AG10803 (cell line): ENCODE measurements at regions not wholly inside any gene's neighbourhood (a gene's known extent, or its start where the extent isn't known, plus 50 kb on each side); places are given as distances from the start of the nearest gene placed in this dataset.
"Not testable (repeated sequence)": the region's sequence is repeated elsewhere in the genome, so short reads cannot be mapped to it uniquely, and the experiment has no call there.

ENCODE experiments used
- DNase-seq: peaks from one replicate; pipeline ENCODE4 v3.0.0; 2010; ENCODE audit warnings: low read depth
- H3K4me3 ChIP-seq: 2 replicates; pipeline ENCODE4 v1.5.1; 2011; ENCODE audit warnings: mild to moderate bottlenecking, low read length, control low read depth
- TF ChIP-seq, protein P1 (sequence below): conservative IDR thresholded peaks from 2 replicates; pipeline ENCODE4 v1.5.1; 2011; ENCODE audit warnings: mild to moderate bottlenecking, low read length, control low read depth, inconsistent platforms

GRCh38 chr12:39671898-39672875 lies 52.6 kb upstream of the ABCD2 start:
- H3K4me3 ChIP-seq: no peak overlapping the region
- DNase-seq: no peak
- TF ChIP-seq, protein P1, sequence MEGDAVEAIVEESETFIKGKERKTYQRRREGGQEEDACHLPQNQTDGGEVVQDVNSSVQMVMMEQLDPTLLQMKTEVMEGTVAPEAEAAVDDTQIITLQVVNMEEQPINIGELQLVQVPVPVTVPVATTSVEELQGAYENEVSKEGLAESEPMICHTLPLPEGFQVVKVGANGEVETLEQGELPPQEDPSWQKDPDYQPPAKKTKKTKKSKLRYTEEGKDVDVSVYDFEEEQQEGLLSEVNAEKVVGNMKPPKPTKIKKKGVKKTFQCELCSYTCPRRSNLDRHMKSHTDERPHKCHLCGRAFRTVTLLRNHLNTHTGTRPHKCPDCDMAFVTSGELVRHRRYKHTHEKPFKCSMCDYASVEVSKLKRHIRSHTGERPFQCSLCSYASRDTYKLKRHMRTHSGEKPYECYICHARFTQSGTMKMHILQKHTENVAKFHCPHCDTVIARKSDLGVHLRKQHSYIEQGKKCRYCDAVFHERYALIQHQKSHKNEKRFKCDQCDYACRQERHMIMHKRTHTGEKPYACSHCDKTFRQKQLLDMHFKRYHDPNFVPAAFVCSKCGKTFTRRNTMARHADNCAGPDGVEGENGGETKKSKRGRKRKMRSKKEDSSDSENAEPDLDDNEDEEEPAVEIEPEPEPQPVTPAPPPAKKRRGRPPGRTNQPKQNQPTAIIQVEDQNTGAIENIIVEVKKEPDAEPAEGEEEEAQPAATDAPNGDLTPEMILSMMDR: no peak

DNA sequence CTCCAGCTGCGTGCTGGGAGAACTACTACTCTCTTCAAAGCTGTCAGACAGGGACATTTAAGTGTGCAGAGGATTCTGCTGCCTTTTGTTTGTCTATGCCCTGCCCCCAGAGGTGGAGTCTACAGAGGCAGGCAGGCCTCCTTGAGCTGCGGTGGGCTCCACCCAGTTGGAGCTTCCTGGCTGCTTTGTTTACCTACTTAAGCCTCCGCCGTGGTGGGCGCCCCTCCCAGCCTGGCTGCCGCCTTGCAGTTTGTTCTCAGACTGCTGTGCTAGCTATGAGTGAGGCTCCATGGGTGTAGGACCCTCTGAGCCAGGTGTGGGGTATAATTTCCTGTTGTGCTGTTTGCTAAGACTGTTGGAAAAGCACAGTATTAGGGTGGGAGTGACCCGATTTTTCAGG lies 49.9 kb upstream of the ABCD2 start:
- DNase-seq, H3K4me3 ChIP-seq: not testable (repeated sequence)
